ENCODE measurements at regions not wholly inside any gene's neighbourhood (a gene's known extent, or its start where the extent isn't known, plus 50 kb on each side); places are given as distances from the start of the nearest gene placed in this dataset.

GRCh38 chr4:175441256-175441655 lies 370.8 kb downstream of the GPM6A start:
- DNase-seq (ENCODE audit: low spot score): no peak

GRCh38 chr4:175443547-175443946 lies 368.5 kb downstream of the GPM6A start:
- DNase-seq (ENCODE audit: low spot score): no peak

- no peak for DNase-seq (ENCODE audit: low spot score)
Observed at GRCh38 chr4:175444512-175444911, 367.6 kb downstream of the GPM6A start.

GRCh38 chr4:175447016-175447415 lies 365.0 kb downstream of the GPM6A start:
- no peak for DNase-seq (ENCODE audit: low spot score)

- no peak for DNase-seq (ENCODE audit: low spot score)
Observed at GRCh38 chr4:175450446-175450845, 361.6 kb downstream of the GPM6A start.

- DNase-seq (ENCODE audit: low spot score): no peak
Observed at GRCh38 chr4:175451238-175451965, 360.7 kb downstream of the GPM6A start.

- DNase-seq (ENCODE audit: low spot score): no peak
Observed at GRCh38 chr4:175453456-175453855, 358.6 kb downstream of the GPM6A start.

- DNase-seq (ENCODE audit: low spot score): no peak
Observed at GRCh38 chr4:175456131-175456530, 355.9 kb downstream of the GPM6A start.

GRCh38 chr4:175457956-175458355 lies 354.1 kb downstream of the GPM6A start:
- DNase-seq (ENCODE audit: low spot score): no peak

GRCh38 chr4:175459571-175459970 lies 352.5 kb downstream of the GPM6A start:
- DNase-seq (ENCODE audit: low spot score): no peak

GRCh38 chr4:175460414-175460813 lies 351.6 kb downstream of the GPM6A start:
- no peak for DNase-seq (ENCODE audit: low spot score)

GRCh38 chr4:175469514-175469913 lies 342.6 kb downstream of the GPM6A start:
- DNase-seq (ENCODE audit: low spot score): no peak

- no peak for DNase-seq (ENCODE audit: low spot score)
Observed at GRCh38 chr4:175470131-175470530, 341.9 kb downstream of the GPM6A start.

GRCh38 chr4:175480404-175480803 lies 331.7 kb downstream of the GPM6A start:
- DNase-seq (ENCODE audit: low spot score): no peak

GRCh38 chr4:175499735-175500352 lies 312.2 kb downstream of the GPM6A start:
- no peak for DNase-seq (ENCODE audit: low spot score)

- DNase-seq (ENCODE audit: low spot score): no peak
Observed at GRCh38 chr4:175504318-175504717, 307.7 kb downstream of the GPM6A start.

GRCh38 chr4:175509320-175509719 lies 302.7 kb downstream of the GPM6A start:
- DNase-seq (ENCODE audit: low spot score): peak; percentile 48

- DNase-seq (ENCODE audit: low spot score): no peak
Observed at GRCh38 chr4:175511861-175512260, 300.2 kb downstream of the GPM6A start.

- DNase-seq (ENCODE audit: low spot score): no peak
Observed at GRCh38 chr4:175514174-175514573, 297.9 kb downstream of the GPM6A start.

GRCh38 chr4:175530655-175531054 lies 281.4 kb downstream of the GPM6A start:
- no peak for DNase-seq (ENCODE audit: low spot score)

GRCh38 chr4:175531405-175532091 lies 280.5 kb downstream of the GPM6A start:
- DNase-seq (ENCODE audit: low spot score): no peak

GRCh38 chr4:175536852-175537453 lies 275.1 kb downstream of the GPM6A start:
- peak; percentile 23 for DNase-seq (ENCODE audit: low spot score)

- DNase-seq (ENCODE audit: low spot score): no peak
Observed at GRCh38 chr4:175539498-175539897, 272.6 kb downstream of the GPM6A start.
